Astrocyte of the cerebellum (primary cell): ENCODE measurements at regions not wholly inside any gene's neighbourhood (a gene's known extent, or its start where the extent isn't known, plus 50 kb on each side); places are given as distances from the start of the nearest gene placed in this dataset.

Experiments
- DNase-seq: peaks from one replicate; pipeline ENCODE4 v3.0.0-alpha.2; 2011; ENCODE audit warnings: low read depth
- H3K4me3 ChIP-seq: 2 replicates; pipeline ENCODE4 v1.5.1; 2011; ENCODE audit warnings: mild to moderate bottlenecking, low read depth, low read length, moderate library complexity
- CTCF ChIP-seq: IDR thresholded peaks from 2 replicates; pipeline ENCODE4 v1.5.1; 2012; ENCODE audit warnings: low read length, low read depth, moderate library complexity, mild to moderate bottlenecking; ENCODE audit errors: missing control alignments
- in situ Hi-C: cut with HindIII; loops from 2 replicates; pipeline ENCODE4 v1.10.0; 2017; ENCODE audit warnings: low sequenced_read_pairs

GRCh38 chr1:239955431-239955830 lies 136.3 kb upstream of the FMN2 start:
- DNase-seq: no peak
- in situ Hi-C loops: no loop called here
- no peak overlapping the region for H3K4me3 ChIP-seq
- no peak for TF ChIP-seq CTCF

- in situ Hi-C loops: no loop called here
- H3K4me3 ChIP-seq: no peak overlapping the region
- DNase-seq: no peak
- no peak for TF ChIP-seq CTCF
These were observed 135.4 kb upstream of the FMN2 start for GRCh38 chr1:239956263-239956662.

GRCh38 chr1:239958063-239958462 lies 133.6 kb upstream of the FMN2 start:
- TF ChIP-seq CTCF: no peak
- H3K4me3 ChIP-seq: no peak overlapping the region
- no peak for DNase-seq
- in situ Hi-C loops: no loop called here

- no peak for TF ChIP-seq CTCF
- H3K4me3 ChIP-seq: no peak overlapping the region
- in situ Hi-C loops: no loop called here
- DNase-seq: no peak
These were observed 131.3 kb upstream of the FMN2 start for GRCh38 chr1:239960366-239960765.

- no peak for DNase-seq
- H3K4me3 ChIP-seq: no peak overlapping the region
- in situ Hi-C loops: no loop called here
- TF ChIP-seq CTCF: no peak
These were observed 127.8 kb upstream of the FMN2 start for GRCh38 chr1:239963856-239964255.

- DNase-seq: peak; percentile 33
- TF ChIP-seq CTCF: peak; percentile 98
- no peak overlapping the region for H3K4me3 ChIP-seq
- in situ Hi-C loops: no loop called here
These were observed 115.3 kb upstream of the FMN2 start for GRCh38 chr1:239976130-239976968.
